Upper lobe of left lung (tissue), 4 donors: ENCODE measurements at regions not wholly inside any gene's neighbourhood (a gene's known extent, or its start where the extent isn't known, plus 50 kb on each side); places are given as distances from the start of the nearest gene placed in this dataset.

Source experiments
- EP300 ChIP-seq, 4 donors: sonication (generic); formaldehyde crosslinking; IDR thresholded peaks; one replicate each; pipeline ENCODE4 v1.5.1; 2017; ENCODE audit warnings: antibody characterized with exemption in 4 of 4, control low read depth in 2 of 4
- POLR2A ChIP-seq, 4 donors: fragments of 450-650 bp; IDR thresholded peaks; one replicate each; pipeline ENCODE4 v1.5.1; 2016 to 2017; ENCODE audit warnings: antibody characterized with exemption in 4 of 4, mild to moderate bottlenecking in 2 of 4
- POLR2AphosphoS5 ChIP-seq, 2 donors: sonication (generic); formaldehyde crosslinking; IDR thresholded peaks; one replicate each; pipeline ENCODE4 v1.5.1; 2017; ENCODE audit warnings: antibody characterized with exemption in 2 of 2
- TF ChIP-seq, protein P1 (sequence below), 6 experiments: fragments of 450-650 bp in 4 of 6; fragments of 200-600 bp in 2 of 6; sonication (generic) in 2 of 6; IDR thresholded peaks; one replicate each; pipeline ENCODE4 v1.5.1; 2016 to 2019; ENCODE audit warnings: antibody characterized with exemption in 6 of 6

GRCh38 chr16:62391134-62391533 lies 354.9 kb upstream of the CDH8 start:
- TF ChIP-seq, protein P1, sequence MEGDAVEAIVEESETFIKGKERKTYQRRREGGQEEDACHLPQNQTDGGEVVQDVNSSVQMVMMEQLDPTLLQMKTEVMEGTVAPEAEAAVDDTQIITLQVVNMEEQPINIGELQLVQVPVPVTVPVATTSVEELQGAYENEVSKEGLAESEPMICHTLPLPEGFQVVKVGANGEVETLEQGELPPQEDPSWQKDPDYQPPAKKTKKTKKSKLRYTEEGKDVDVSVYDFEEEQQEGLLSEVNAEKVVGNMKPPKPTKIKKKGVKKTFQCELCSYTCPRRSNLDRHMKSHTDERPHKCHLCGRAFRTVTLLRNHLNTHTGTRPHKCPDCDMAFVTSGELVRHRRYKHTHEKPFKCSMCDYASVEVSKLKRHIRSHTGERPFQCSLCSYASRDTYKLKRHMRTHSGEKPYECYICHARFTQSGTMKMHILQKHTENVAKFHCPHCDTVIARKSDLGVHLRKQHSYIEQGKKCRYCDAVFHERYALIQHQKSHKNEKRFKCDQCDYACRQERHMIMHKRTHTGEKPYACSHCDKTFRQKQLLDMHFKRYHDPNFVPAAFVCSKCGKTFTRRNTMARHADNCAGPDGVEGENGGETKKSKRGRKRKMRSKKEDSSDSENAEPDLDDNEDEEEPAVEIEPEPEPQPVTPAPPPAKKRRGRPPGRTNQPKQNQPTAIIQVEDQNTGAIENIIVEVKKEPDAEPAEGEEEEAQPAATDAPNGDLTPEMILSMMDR (IDR thresholded peaks at IDR 0.05), result no peak
- TF ChIP-seq POLR2A (IDR thresholded peaks at IDR 0.05), result no peak
- TF ChIP-seq POLR2AphosphoS5 (IDR thresholded peaks at IDR 0.05), result no peak
- TF ChIP-seq EP300 (IDR thresholded peaks at IDR 0.05), result no peak
